Lung (tissue), 11 donors: ENCODE measurements at regions not wholly inside any gene's neighbourhood (a gene's known extent, or its start where the extent isn't known, plus 50 kb on each side); places are given as distances from the start of the nearest gene placed in this dataset.

Experiments used
- ATAC-seq: fragments of 200-7000 bp; cut with Tn5 transposase; one replicate; pipeline ENCODE4 v1.9.1; 2020; ENCODE audit warnings: moderate number of reproducible peaks; ENCODE audit not compliant: insufficient read depth, low FRiP score
- DNase-seq, 3 donors: peaks; one replicate each; pipeline ENCODE4 v3.0.0-alpha.2; 2013 to 2017
- H3K27ac ChIP-seq, 2 donors: one replicate each; pipeline ENCODE4 v1.5.1; 2013; ENCODE audit warnings: mild to moderate bottlenecking in 2 of 2, moderate library complexity in 2 of 2, control low read depth in 1 of 2, inconsistent platforms in 1 of 2, low read depth in 1 of 2, low read length in 1 of 2
- H3K27me3 ChIP-seq, 3 donors: one replicate each; pipeline ENCODE4 v1.5.1; 2013; ENCODE audit warnings: low read length in 2 of 3; ENCODE audit not compliant: control insufficient read depth in 3 of 3, insufficient read depth in 3 of 3
- H3K36me3 ChIP-seq, 4 donors: one replicate each; pipeline ENCODE4 v1.5.1; 2013; ENCODE audit warnings: low read length in 4 of 4, mild to moderate bottlenecking in 1 of 4, moderate library complexity in 1 of 4; ENCODE audit not compliant: control insufficient read depth in 4 of 4, insufficient read depth in 4 of 4
- H3K4me1 ChIP-seq, 5 donors: one replicate each; pipeline ENCODE4 v1.5.1; 2013; ENCODE audit warnings: low read length in 5 of 5, mild to moderate bottlenecking in 2 of 5, moderate library complexity in 1 of 5; ENCODE audit not compliant: control insufficient read depth in 5 of 5, insufficient read depth in 5 of 5
- H3K4me3 ChIP-seq: one replicate; pipeline ENCODE4 v1.5.1; 2013; ENCODE audit warnings: mild to moderate bottlenecking, control low read depth, moderate library complexity
- H3K9ac ChIP-seq, 2 donors: one replicate each; pipeline ENCODE4 v1.5.1; 2013; ENCODE audit warnings: low read length in 2 of 2, control low read depth in 1 of 2; ENCODE audit not compliant: insufficient read depth in 1 of 2
- H3K9me3 ChIP-seq, 4 donors: one replicate each; pipeline ENCODE4 v1.5.1; 2013; ENCODE audit warnings: low read length in 3 of 4, mild to moderate bottlenecking in 1 of 4, moderate library complexity in 1 of 4; ENCODE audit not compliant: control insufficient read depth in 4 of 4, insufficient read depth in 3 of 4
- CTCF ChIP-seq: IDR thresholded peaks from 2 replicates; pipeline ENCODE4 v1.5.1; 2012; ENCODE audit warnings: mild to moderate bottlenecking; ENCODE audit errors: control extremely low read depth, extremely low read depth
- WGBS, 2 donors: extraction: QIAGEN DNeasy Blood & Tissue Kit; methylation state at CpG; one replicate each; pipeline ENCODE4 v1.1.7; 2013; 5-methylcytosine and 5-hydroxymethylcytosine counted together
- donor health status: control.
- donor health status: control.
- donor health status: Bipolar disorder and iron deficiency.
- donor health status: healthy.
- donor health status: DM: yes; HTN: yes; CAD: no.

GRCh38 chr6:95117236-95117635 lies 460.1 kb upstream of the MANEA start:
- Histone ChIP-seq H3K36me3 (no peaks in the 10 kb centered on the region), H3K4me3 (no peak overlapping the region), H3K27ac (no peak overlapping the region), H3K9me3 (no peaks in the 10 kb centered on the region), H3K27me3 (no peaks in the 10 kb centered on the region), H3K4me1 (no peaks in the 10 kb centered on the region), H3K9ac (no peak overlapping the region)
- DNase-seq (no peak), ATAC-seq (no peak)
- TF ChIP-seq CTCF, result no peak

GRCh38 chr6:95119927-95120326 lies 457.4 kb upstream of the MANEA start:
- H3K36me3 ChIP-seq, result no peaks in the 10 kb centered on the region
- TF ChIP-seq CTCF, result no peak
- H3K9ac ChIP-seq, result no peak overlapping the region
- H3K27me3 ChIP-seq, result no peaks in the 10 kb centered on the region
- WGBS, 2 donors, result 82 to 91% methylated on average over 3 of the region's 3 CpGs
- H3K9me3 ChIP-seq, result no peaks in the 10 kb centered on the region
- ATAC-seq (no peak), DNase-seq (no peak)
- no peak overlapping the region for H3K27ac ChIP-seq
- no peaks in the 10 kb centered on the region for H3K4me1 ChIP-seq
- no peak overlapping the region for H3K4me3 ChIP-seq

- ATAC-seq, result no peak
- no peaks in the 10 kb centered on the region for H3K4me1 ChIP-seq
- H3K36me3 ChIP-seq, result no peaks in the 10 kb centered on the region
- H3K4me3 ChIP-seq, result no peak overlapping the region
- no peak for DNase-seq
- no peak for TF ChIP-seq CTCF
- H3K9ac ChIP-seq, result no peak overlapping the region
- WGBS, 2 donors, result 61 to 77% methylated on average over 4 of the region's 4 CpGs
- H3K27me3 ChIP-seq, result no peaks in the 10 kb centered on the region
- H3K9me3 ChIP-seq, result no peaks in the 10 kb centered on the region
- H3K27ac ChIP-seq, result no peak overlapping the region
These were observed 456.4 kb upstream of the MANEA start for GRCh38 chr6:95120984-95121383.

GRCh38 chr6:95127261-95127660 lies 450.1 kb upstream of the MANEA start:
- WGBS, 2 donors, result 60 to 85% methylated on average over 3 of the region's 3 CpGs
- DNase-seq, result peak in 1 of 3 donors; percentile 5

More at GRCh38 chr6:95127261-95127660, 450.1 kb upstream of the MANEA start:
- no peaks in the 10 kb centered on the region for H3K36me3 ChIP-seq
- no peak overlapping the region for H3K4me3 ChIP-seq
- no peaks in the 10 kb centered on the region for H3K9me3 ChIP-seq
- ATAC-seq, result no peak
- no peaks in the 10 kb centered on the region for H3K4me1 ChIP-seq
- no peak overlapping the region for H3K27ac ChIP-seq
- H3K9ac ChIP-seq, result no peak overlapping the region
- no peak for TF ChIP-seq CTCF
- no peaks in the 10 kb centered on the region for H3K27me3 ChIP-seq
